RPMI8226 (cell line): ENCODE measurements at regions not wholly inside any gene's neighbourhood (a gene's known extent, or its start where the extent isn't known, plus 50 kb on each side); places are given as distances from the start of the nearest gene placed in this dataset.

Source experiments
- DNase-seq: peaks from one replicate; pipeline ENCODE4 v3.0.0-alpha.2; 2015

GRCh38 chrX:93598076-93598475 is 75.3 kb downstream of the NAP1L3 start:
- no peak for DNase-seq

DNA sequence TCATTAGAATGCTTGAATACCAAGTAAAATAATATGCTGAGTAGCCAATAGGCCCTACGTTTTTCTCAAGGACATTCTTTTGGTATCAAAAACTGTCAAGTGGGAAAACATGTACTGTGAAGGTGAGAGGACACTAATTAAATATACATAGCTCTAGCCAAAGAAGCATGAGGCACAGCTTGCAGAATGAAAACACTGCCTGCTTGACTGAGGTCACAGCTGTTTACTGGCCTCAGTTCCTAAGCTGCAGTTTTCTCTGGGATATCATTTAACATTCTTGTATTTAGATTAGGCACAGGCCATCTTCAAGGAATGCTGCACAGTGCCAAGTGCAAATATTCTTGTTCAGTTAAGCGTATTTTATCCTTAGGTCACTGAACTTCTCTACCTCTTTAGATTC is 78.6 kb downstream of the NAP1L3 start:
- DNase-seq = no peak

GRCh38 chrX:93593966-93594365 is 79.4 kb downstream of the NAP1L3 start:
- DNase-seq = no peak

DNA sequence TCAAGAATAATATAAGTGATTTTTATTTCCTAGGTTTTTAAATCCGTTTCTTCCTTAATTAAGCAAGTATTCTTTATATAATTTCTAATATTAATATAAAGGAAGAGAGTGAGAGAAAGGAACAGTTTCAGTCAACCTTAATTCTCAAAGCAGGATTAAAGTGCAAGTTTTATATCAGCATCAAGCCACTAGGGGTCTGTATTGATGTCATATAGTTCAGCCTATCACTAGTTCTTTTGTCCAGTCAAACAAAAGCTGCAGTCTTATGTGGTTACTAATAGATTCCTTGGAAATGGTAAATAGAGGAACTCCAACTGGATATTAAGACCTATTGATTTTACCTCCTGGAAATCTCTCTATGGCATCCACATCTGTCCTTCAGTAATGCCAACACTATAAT is 82.0 kb downstream of the NAP1L3 start:
- no peak for DNase-seq

- DNase-seq = no peak
Measured at GRCh38 chrX:93585661-93586060, 87.7 kb downstream of the NAP1L3 start.

GRCh38 chrX:93580634-93581033 is 92.7 kb downstream of the NAP1L3 start:
- peak; percentile 4 for DNase-seq

GRCh38 chrX:93538575-93538974 is 134.8 kb downstream of the NAP1L3 start:
- DNase-seq = no peak

GRCh38 chrX:93528917-93529316 is 144.5 kb downstream of the NAP1L3 start:
- no peak for DNase-seq
